DMS79 treated with DMSO at 0.1 percent for 48 hours (cell line): ENCODE measurements at regions not wholly inside any gene's neighbourhood (a gene's known extent, or its start where the extent isn't known, plus 50 kb on each side); places are given as distances from the start of the nearest gene placed in this dataset.
"Not testable (repeated sequence)": the region's sequence is repeated elsewhere in the genome, so short reads cannot be mapped to it uniquely, and the experiment has no call there.

Experiments
- DNase-seq: peaks from one replicate; lab custom pipeline; 2025; lab: John Stamatoyannopoulos, UW

- no peak for DNase-seq
Measured at GRCh38 chr9:31334837-31335528, 1049.5 kb upstream of the ACO1 start.

- DNase-seq, result no peak
Measured at GRCh38 chr9:31335529-31336234, 1048.8 kb upstream of the ACO1 start.

- DNase-seq, result no peak
Measured at GRCh38 chr9:31336386-31336785, 1048.1 kb upstream of the ACO1 start.

- DNase-seq, result no peak
Measured at GRCh38 chr9:31336841-31337240, 1047.6 kb upstream of the ACO1 start.

GRCh38 chr9:31347082-31347617 is 1037.3 kb upstream of the ACO1 start:
- DNase-seq, result no peak

GRCh38 chr9:31355159-31355882 is 1029.1 kb upstream of the ACO1 start:
- DNase-seq, result no peak

- no peak for DNase-seq
Measured at GRCh38 chr9:31355965-31356364, 1028.5 kb upstream of the ACO1 start.

- no peak for DNase-seq
Measured at GRCh38 chr9:31359071-31359470, 1025.4 kb upstream of the ACO1 start.

GRCh38 chr9:31364171-31364570 is 1020.3 kb upstream of the ACO1 start:
- no peak for DNase-seq

- DNase-seq, result no peak
Measured at GRCh38 chr9:31372799-31373587, 1011.5 kb upstream of the ACO1 start.

- no peak for DNase-seq
Measured at GRCh38 chr9:31377358-31377757, 1007.1 kb upstream of the ACO1 start.

- no peak for DNase-seq
Measured at GRCh38 chr9:31388660-31389059, 995.8 kb upstream of the ACO1 start.

GRCh38 chr9:31389075-31389474 is 995.4 kb upstream of the ACO1 start:
- no peak for DNase-seq

- DNase-seq, result no peak
Measured at GRCh38 chr9:31390403-31391025, 993.9 kb upstream of the ACO1 start.

GRCh38 chr9:31393240-31393639 is 991.2 kb upstream of the ACO1 start:
- DNase-seq, result no peak

GRCh38 chr9:31394015-31394473 is 990.4 kb upstream of the ACO1 start:
- no peak for DNase-seq

- DNase-seq, result no peak
Measured at GRCh38 chr9:31412081-31412480, 972.4 kb upstream of the ACO1 start.

- DNase-seq, result no peak
Measured at GRCh38 chr9:31415164-31415563, 969.3 kb upstream of the ACO1 start.

GRCh38 chr9:31418419-31418818 is 966.0 kb upstream of the ACO1 start:
- no peak for DNase-seq

GRCh38 chr9:31443630-31444457 is 940.6 kb upstream of the ACO1 start:
- DNase-seq, result not testable (repeated sequence)

GRCh38 chr9:31445357-31445756 is 939.1 kb upstream of the ACO1 start:
- DNase-seq, result no peak
